Cerebellar cortex (tissue), 1 donor: ENCODE measurements at regions not wholly inside any gene's neighbourhood (a gene's known extent, or its start where the extent isn't known, plus 50 kb on each side); places are given as distances from the start of the nearest gene placed in this dataset.
A peak's percentile ranks its signal among the peaks of the same experiment; 100 is the strongest.

Experiments used
- DNase-seq: peaks from one replicate; pipeline ENCODE4 v3.0.0-alpha.2; 2015; ENCODE audit warnings: low spot score

- DNase-seq = peak; percentile 2
Measured at GRCh38 chr20:30007496-30007895, 1250.0 kb upstream of the DEFB115 start.
